ENCODE measurements at regions not wholly inside any gene's neighbourhood (a gene's known extent, or its start where the extent isn't known, plus 50 kb on each side); places are given as distances from the start of the nearest gene placed in this dataset.

- ChIA-PET POLR2A (ENCODE audit: low non-redundant PET) (no interaction called here), CTCF (no interaction called here)
- no peak for DNase-seq (ENCODE audit: low spot score)
- H3K27ac ChIP-seq, result no peak overlapping the region
- TF ChIP-seq CTCF (conservative IDR thresholded peaks at IDR 0.05; ENCODE audit: low read depth), result no peak
Measured at GRCh38 chr21:27067226-27067625, 100.3 kb upstream of the ADAMTS5 start.

GRCh38 chr21:27062443-27062842 lies 95.6 kb upstream of the ADAMTS5 start:
- TF ChIP-seq CTCF (conservative IDR thresholded peaks at IDR 0.05; ENCODE audit: low read depth), result no peak
- ChIA-PET POLR2A (ENCODE audit: low non-redundant PET) (no interaction called here), CTCF (no interaction called here)
- no peak overlapping the region for H3K27ac ChIP-seq
- DNase-seq (ENCODE audit: low spot score), result no peak

- CTCF ChIA-PET, result no interaction called here
- no peak for DNase-seq (ENCODE audit: low spot score)
- POLR2A ChIA-PET (ENCODE audit: low non-redundant PET), result no interaction called here
- no peak for TF ChIP-seq CTCF (conservative IDR thresholded peaks at IDR 0.05; ENCODE audit: low read depth)
- no peak overlapping the region for H3K27ac ChIP-seq
Measured at GRCh38 chr21:27061770-27062169, 94.9 kb upstream of the ADAMTS5 start.

- ChIA-PET CTCF (no interaction called here), POLR2A (ENCODE audit: low non-redundant PET) (no interaction called here)
- DNase-seq (ENCODE audit: low spot score), result no peak
- no peak for TF ChIP-seq CTCF (conservative IDR thresholded peaks at IDR 0.05; ENCODE audit: low read depth)
- H3K27ac ChIP-seq, result no peak overlapping the region
Measured at GRCh38 chr21:27060190-27060589, 93.3 kb upstream of the ADAMTS5 start.

GRCh38 chr21:27058673-27059605 lies 92.1 kb upstream of the ADAMTS5 start:
- no peak overlapping the region for H3K27ac ChIP-seq
- ChIA-PET CTCF (no interaction called here), POLR2A (ENCODE audit: low non-redundant PET) (no interaction called here)
- no peak for TF ChIP-seq CTCF (conservative IDR thresholded peaks at IDR 0.05; ENCODE audit: low read depth)
- DNase-seq (ENCODE audit: low spot score), result no peak

- CTCF ChIA-PET, result no interaction called here
- no peak for DNase-seq (ENCODE audit: low spot score)
- POLR2A ChIA-PET (ENCODE audit: low non-redundant PET), result no interaction called here
- no peak for TF ChIP-seq CTCF (conservative IDR thresholded peaks at IDR 0.05; ENCODE audit: low read depth)
- no peak overlapping the region for H3K27ac ChIP-seq
Measured at GRCh38 chr21:27057997-27058396, 91.1 kb upstream of the ADAMTS5 start.

All from RWPE1 (cell line).